Neural progenitor cell (in vitro differentiated cells): ENCODE measurements at regions not wholly inside any gene's neighbourhood (a gene's known extent, or its start where the extent isn't known, plus 50 kb on each side); places are given as distances from the start of the nearest gene placed in this dataset.

Source experiments
- CTCF ChIP-seq: fragments of 200-600 bp; sonication (generic); IDR thresholded peaks from 2 replicates; pipeline ENCODE4 v1.5.1; 2017; ENCODE audit warnings: antibody characterized with exemption, mild to moderate bottlenecking
- EZH2 ChIP-seq: fragments of 200-600 bp; sonication (generic); IDR thresholded peaks from 2 replicates; pipeline ENCODE4 v1.6.1; 2017; ENCODE audit warnings: antibody characterized with exemption, mild to moderate bottlenecking, moderate library complexity
- EZH2phosphoT487 ChIP-seq: fragments of 200-600 bp; sonication (generic); IDR thresholded peaks from 2 replicates; pipeline ENCODE4 v1.6.1; 2017; ENCODE audit warnings: antibody characterized with exemption

- TF ChIP-seq CTCF (no peak), EZH2 (no peak), EZH2phosphoT487 (no peak)
These were observed 244.3 kb downstream of the ZIC1 start for GRCh38 chr3:147653367-147653923.
